ENCODE measurements at regions not wholly inside any gene's neighbourhood (a gene's known extent, or its start where the extent isn't known, plus 50 kb on each side); places are given as distances from the start of the nearest gene placed in this dataset.

DNA sequence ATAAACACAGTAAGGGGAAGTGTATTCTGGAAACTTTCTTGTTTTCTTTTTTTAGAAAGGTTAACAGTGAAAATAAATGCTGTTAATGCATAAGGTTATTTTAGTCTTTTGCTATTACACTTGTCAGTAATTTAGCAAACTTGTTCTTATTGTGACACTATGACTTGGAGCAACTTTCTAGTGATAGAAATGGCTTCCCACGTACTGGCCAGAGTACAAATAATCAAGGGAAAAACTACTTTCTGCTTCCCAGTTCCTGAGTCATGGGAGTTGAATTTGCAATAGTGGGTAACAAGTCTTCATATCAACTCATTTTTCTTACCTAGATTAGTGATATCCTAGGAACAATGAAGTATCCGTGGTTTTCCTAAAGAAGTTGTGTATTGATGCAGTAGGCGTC is 1072.3 kb downstream of the FLRT2 start:
- DNase-seq: no peak
- Mint-ChIP-seq H3K4me1 (ENCODE audit: low read depth) (no peaks in the 10 kb centered on the region), H3K4me3 (no peak overlapping the region), H3K36me3 (ENCODE audit: low read depth) (no peaks in the 10 kb centered on the region), H3K27ac (no peak overlapping the region), H3K9me3 (peaks cover 7% of the 10 kb centered on the region), H3K27me3 (no peaks in the 10 kb centered on the region)

DNA sequence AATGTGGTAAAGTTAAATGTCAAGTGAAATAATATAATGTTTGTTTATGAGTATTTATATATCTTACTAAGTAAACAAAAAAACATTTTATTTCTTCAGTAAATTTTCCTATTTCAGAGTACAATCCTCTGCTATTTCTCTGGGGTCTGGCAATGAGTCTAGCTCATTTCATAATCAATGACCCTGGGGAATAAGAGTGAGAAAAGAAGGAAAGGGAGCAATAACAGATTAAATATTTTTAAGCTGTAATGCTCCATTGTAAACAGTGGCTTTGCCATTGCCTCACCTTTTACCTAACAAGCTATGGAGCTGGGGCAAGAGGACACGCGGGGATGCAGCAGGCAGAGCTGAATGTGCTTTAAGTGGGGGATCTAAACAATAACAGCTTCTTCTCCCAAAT is 1071.9 kb downstream of the FLRT2 start:
- Mint-ChIP-seq H3K9me3 (peaks cover 7% of the 10 kb centered on the region), H3K27ac (no peak overlapping the region), H3K4me3 (no peak overlapping the region), H3K27me3 (no peaks in the 10 kb centered on the region), H3K4me1 (ENCODE audit: low read depth) (no peaks in the 10 kb centered on the region), H3K36me3 (ENCODE audit: low read depth) (no peaks in the 10 kb centered on the region)
- no peak for DNase-seq

DNA sequence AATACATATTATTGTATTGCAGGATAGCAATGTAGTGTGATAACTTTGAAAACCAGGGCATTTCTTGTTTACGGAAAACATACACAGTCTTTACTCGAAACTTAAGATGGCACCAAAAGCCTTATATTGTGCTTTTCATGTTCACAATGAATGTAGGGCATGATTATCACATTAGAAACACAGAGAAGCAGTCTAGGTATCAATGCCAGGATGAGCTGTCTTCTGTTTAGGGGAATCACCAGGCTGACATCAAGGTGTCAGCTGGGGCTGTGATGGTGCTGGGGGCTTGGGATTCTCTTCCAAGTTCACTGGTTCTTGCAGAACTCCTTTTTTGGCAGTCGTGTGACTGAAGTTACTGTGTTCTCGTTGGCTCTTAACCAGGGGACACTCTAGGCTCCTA is 1067.3 kb downstream of the FLRT2 start:
- peaks cover 6% of the 10 kb centered on the region for H3K9me3 Mint-ChIP-seq
- DNase-seq: no peak
- no peak overlapping the region for H3K4me3 Mint-ChIP-seq
- H3K27me3 Mint-ChIP-seq: no peaks in the 10 kb centered on the region
- no peak overlapping the region for H3K27ac Mint-ChIP-seq
- H3K4me1 Mint-ChIP-seq (ENCODE audit: low read depth): no peaks in the 10 kb centered on the region
- no peaks in the 10 kb centered on the region for H3K36me3 Mint-ChIP-seq (ENCODE audit: low read depth)

DNA sequence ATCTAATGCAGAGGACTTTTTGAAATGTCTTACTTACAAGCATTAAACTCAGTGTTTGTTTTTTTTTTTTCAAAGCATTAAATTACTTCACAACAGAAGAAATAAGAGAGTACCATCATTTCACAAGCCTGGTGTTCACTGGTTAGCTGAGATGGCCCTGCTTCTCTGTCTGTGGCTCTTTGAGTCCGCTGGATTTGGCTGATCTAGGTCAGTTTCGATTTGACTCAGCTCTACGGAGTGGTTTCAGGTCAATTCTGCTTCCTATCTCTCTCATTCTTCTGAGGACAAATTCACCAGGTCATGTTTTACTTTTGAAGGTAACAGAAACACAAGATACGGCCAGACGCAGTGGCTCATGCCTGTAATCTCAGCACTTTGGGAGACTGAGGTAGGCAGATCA is 1066.1 kb downstream of the FLRT2 start:
- Mint-ChIP-seq H3K36me3 (ENCODE audit: low read depth) (no peaks in the 10 kb centered on the region), H3K4me1 (ENCODE audit: low read depth) (no peaks in the 10 kb centered on the region), H3K9me3 (peaks cover 6% of the 10 kb centered on the region), H3K27ac (no peak overlapping the region), H3K4me3 (no peak overlapping the region), H3K27me3 (no peaks in the 10 kb centered on the region)
- DNase-seq: no peak

DNA sequence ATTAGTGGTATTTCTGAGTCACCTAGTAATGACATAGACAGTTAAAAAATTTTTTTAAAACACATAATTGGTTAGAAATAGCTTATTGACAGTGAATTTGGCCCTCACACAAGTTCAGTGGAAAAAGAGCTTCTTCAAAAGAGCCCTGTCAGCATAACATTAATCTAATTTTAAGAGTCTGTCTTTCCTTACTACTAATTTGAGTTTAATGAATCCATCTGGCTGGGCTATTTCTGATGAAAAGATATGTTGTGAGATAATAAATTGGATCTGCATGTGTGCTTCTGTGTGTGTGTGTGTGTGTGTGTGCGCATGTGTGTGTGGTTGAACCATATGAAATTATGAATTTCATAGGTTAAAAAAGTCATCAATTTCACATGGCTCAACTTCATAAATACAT is 1045.2 kb downstream of the FLRT2 start:
- Mint-ChIP-seq H3K9me3 (peaks cover 10% of the 10 kb centered on the region), H3K27ac (no peak overlapping the region), H3K27me3 (no peaks in the 10 kb centered on the region), H3K4me1 (ENCODE audit: low read depth) (no peaks in the 10 kb centered on the region), H3K36me3 (ENCODE audit: low read depth) (no peaks in the 10 kb centered on the region), H3K4me3 (no peak overlapping the region)
- DNase-seq: no peak

DNA sequence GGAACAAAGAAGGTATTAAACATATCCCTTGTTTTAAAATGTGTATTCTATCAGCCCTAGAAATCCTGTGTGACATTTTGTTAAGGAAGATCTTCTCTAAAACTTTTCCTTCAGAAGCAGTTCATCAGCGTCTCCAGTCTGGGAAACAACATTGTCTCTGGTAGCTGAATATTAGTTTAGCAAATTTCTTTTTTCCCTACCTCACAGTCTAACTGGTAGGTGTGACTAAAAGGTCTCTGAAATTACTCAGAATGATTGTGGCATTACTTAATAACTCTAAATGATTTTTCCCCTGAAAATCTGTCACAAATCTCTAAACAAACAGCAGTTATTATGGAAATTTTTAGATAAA is 1044.8 kb downstream of the FLRT2 start:
- peaks cover 14% of the 10 kb centered on the region for H3K9me3 Mint-ChIP-seq
- H3K27ac Mint-ChIP-seq: no peak overlapping the region
- no peaks in the 10 kb centered on the region for H3K36me3 Mint-ChIP-seq (ENCODE audit: low read depth)
- no peaks in the 10 kb centered on the region for H3K27me3 Mint-ChIP-seq
- H3K4me1 Mint-ChIP-seq (ENCODE audit: low read depth): no peaks in the 10 kb centered on the region
- no peak for DNase-seq
- H3K4me3 Mint-ChIP-seq: no peak overlapping the region

DNA sequence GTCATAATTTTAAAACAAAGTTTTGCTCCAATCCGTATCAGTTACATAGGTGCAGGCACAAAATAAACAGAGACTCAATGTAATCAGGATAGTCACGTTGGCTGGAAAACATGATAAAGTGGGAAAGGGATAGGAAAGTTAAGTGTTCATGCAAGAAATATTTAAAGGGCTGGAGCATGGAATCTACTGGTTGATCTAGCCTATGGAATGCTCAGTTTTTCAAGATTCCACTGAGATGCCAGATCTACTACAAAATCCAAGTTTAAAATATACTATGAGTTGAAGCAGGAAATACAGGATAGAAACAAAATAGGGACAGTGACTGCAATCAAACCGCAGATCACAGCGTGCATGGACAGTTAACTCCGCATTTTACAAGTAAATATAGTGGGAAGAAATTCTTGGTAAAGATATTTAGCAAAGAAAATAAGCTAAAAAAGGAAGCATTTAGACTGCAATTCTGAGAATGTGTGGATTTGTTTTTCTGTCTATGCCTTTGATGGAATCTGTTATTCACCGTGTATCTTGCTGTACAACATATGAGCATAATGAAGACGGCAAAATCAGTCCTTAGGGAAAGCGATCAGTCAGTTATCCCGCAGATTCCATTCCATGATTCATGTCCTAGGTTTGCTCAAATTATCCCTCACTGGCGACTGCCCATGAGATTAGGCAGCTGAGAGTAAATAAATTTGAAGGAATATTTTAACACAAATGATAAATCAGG is 1044.3 kb downstream of the FLRT2 start:
- H3K27me3 Mint-ChIP-seq: no peaks in the 10 kb centered on the region
- H3K4me3 Mint-ChIP-seq: no peak overlapping the region
- no peaks in the 10 kb centered on the region for H3K4me1 Mint-ChIP-seq (ENCODE audit: low read depth)
- H3K27ac Mint-ChIP-seq: no peak overlapping the region
- no peaks in the 10 kb centered on the region for H3K36me3 Mint-ChIP-seq (ENCODE audit: low read depth)
- peaks cover 14% of the 10 kb centered on the region for H3K9me3 Mint-ChIP-seq
- no peak for DNase-seq

DNA sequence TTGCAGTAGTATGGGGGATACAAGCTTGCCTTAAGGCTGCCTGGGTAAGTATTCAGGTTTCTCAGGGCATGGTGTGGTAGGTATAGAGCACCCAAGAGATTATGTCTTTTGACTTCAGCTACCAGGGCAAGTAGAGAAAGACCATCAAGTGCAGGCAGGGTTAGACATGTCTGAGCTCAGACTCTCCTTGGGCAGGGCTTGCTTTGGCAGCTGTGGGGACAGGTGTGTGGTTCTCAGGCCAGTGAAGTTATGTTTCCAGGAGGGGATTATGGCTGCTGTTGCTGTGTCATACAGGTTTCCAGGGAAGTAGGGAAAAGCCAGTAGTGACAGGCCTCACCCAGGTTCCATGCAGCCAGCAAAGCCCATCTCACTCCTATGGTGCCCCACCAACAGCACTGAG is 1040.4 kb downstream of the FLRT2 start:
- no peak overlapping the region for H3K4me3 Mint-ChIP-seq
- peaks cover 14% of the 10 kb centered on the region for H3K9me3 Mint-ChIP-seq
- no peaks in the 10 kb centered on the region for H3K4me1 Mint-ChIP-seq (ENCODE audit: low read depth)
- no peaks in the 10 kb centered on the region for H3K36me3 Mint-ChIP-seq (ENCODE audit: low read depth)
- H3K27me3 Mint-ChIP-seq: no peaks in the 10 kb centered on the region
- no peak for DNase-seq
- H3K27ac Mint-ChIP-seq: no peak overlapping the region

DNA sequence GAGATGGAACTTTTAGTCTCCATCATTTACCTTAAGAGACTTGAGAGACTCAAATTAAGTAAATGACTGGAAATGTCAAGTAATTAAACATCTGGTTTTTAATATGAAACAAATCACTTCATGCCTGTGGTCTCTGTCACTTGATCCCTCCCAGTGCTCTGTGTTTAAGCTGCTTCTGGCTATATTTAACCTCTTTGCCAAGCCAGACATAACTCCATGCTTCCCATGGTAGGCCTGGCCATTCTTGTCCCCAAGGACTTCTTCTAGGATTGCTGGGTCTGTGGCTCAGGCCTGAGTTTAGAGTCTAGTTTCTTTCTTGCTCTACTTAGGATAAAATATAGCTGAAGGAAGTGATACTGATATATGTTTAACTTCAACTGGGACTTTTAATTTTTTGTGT is 1013.6 kb downstream of the FLRT2 start:
- no peaks in the 10 kb centered on the region for H3K27me3 Mint-ChIP-seq
- no peaks in the 10 kb centered on the region for H3K36me3 Mint-ChIP-seq (ENCODE audit: low read depth)
- no peak for DNase-seq
- no peak overlapping the region for H3K4me3 Mint-ChIP-seq
- H3K9me3 Mint-ChIP-seq: peaks cover 3% of the 10 kb centered on the region
- no peaks in the 10 kb centered on the region for H3K4me1 Mint-ChIP-seq (ENCODE audit: low read depth)
- no peak overlapping the region for H3K27ac Mint-ChIP-seq

DNA sequence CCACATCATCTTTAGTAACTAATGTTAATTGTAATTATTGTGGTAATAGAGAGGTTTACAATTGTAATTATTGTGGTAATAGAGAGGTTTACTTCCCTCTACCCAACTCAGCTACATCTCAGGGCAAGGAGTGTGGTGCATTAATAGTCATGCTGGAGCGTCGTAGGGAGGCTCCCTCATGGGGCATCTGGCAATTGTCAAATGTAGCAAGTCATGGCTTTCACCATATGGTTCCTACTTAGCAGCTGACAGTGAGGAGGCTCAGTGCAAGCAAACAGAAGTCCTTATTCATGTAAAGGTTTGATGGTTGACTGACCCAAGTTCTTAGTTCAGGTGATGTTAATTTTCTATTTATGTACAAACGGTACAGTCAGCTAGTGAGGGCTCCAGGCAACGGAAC is 1012.0 kb downstream of the FLRT2 start:
- Mint-ChIP-seq H3K36me3 (ENCODE audit: low read depth) (no peaks in the 10 kb centered on the region), H3K9me3 (peaks cover 8% of the 10 kb centered on the region), H3K4me1 (ENCODE audit: low read depth) (no peaks in the 10 kb centered on the region), H3K4me3 (no peak overlapping the region), H3K27me3 (no peaks in the 10 kb centered on the region), H3K27ac (no peak overlapping the region)
- DNase-seq: no peak

DNA sequence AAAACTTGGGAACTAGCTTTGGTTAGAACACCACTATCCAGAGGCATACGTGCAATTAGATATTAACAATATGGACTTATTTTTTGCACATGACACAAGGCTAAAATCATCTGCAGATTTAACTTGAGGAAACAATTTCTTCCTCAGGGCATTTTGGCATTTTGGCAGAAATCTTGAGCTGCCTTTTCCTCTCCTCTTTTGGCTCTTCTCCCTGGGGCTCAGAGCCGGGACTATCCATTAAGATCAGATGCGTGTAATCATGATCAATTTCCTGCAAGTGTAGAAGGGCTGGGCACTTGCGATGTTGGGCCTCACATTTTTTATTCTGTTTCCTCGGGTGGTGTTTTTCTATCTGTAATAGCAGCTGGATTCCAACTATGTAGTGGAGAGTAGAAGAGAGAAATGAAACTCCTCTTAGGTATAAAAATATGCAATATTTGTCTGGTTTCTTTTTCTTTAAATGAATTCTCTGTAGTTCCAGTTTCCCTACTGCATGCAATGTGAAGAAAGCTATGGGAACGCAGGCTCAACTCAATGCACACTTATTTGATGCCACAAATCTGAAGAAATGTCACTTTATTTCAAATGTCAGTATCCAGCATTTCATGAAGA is 1010.8 kb downstream of the FLRT2 start:
- Mint-ChIP-seq H3K4me1 (ENCODE audit: low read depth) (no peaks in the 10 kb centered on the region), H3K36me3 (ENCODE audit: low read depth) (no peaks in the 10 kb centered on the region), H3K4me3 (no peak overlapping the region), H3K9me3 (peaks cover 8% of the 10 kb centered on the region), H3K27ac (no peak overlapping the region), H3K27me3 (no peaks in the 10 kb centered on the region)
- no peak for DNase-seq

DNA sequence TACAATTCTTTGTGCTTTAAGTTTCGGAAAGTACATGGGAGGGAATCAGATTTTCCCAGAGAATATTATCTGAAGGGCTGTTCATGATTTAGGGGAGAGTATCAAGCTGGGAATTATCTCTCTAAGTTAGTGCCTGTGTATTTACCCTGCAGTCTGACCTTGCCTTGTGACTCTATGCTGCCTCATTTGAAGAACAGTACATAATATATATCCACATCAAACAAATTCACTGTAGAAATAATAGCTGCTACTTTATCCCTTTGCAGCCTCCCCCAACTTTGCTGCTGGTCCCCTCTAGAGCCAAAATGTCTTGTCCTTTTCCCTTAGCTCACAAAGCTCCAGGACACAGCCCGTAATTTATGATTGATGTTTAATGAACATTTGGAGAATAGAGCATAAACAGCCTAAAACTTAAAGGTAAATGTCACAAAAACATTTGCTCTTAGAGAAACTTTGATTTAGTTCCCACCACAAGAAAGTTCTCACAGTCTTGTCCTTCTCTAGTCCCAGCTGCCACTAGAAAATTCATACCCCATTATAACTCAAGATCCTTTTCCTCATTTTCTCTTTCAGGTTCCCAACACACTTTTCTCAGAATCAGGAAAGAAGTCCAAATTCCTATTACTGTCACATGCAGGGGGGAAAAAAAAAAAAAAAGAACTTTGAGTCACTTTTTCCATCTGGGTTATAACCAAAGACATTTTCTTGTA is 1009.6 kb downstream of the FLRT2 start:
- no peak overlapping the region for H3K4me3 Mint-ChIP-seq
- no peaks in the 10 kb centered on the region for H3K4me1 Mint-ChIP-seq (ENCODE audit: low read depth)
- peaks cover 8% of the 10 kb centered on the region for H3K9me3 Mint-ChIP-seq
- no peak overlapping the region for H3K27ac Mint-ChIP-seq
- no peaks in the 10 kb centered on the region for H3K36me3 Mint-ChIP-seq (ENCODE audit: low read depth)
- no peak for DNase-seq
- H3K27me3 Mint-ChIP-seq: no peaks in the 10 kb centered on the region

DNA sequence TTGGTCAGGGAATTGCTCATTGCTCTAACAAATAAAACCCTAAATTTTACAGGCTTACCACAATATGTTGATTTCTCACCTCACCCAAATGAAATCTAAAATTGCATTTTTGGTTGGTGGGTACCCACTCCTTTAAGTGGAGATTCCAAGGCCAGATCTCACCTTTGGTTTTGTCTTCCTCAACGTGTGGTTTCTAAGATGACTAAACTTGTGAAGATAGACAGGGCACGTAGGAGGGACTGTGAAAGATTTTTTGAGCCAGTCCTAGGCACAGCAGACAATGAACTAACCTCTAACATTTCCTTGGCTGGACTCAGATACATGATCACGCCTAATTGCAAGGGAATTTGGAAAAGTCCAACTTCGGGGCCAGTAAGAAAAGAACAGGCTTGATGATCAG is 1003.9 kb downstream of the FLRT2 start:
- no peaks in the 10 kb centered on the region for H3K36me3 Mint-ChIP-seq (ENCODE audit: low read depth)
- no peak overlapping the region for H3K4me3 Mint-ChIP-seq
- peaks cover 5% of the 10 kb centered on the region for H3K9me3 Mint-ChIP-seq
- no peaks in the 10 kb centered on the region for H3K4me1 Mint-ChIP-seq (ENCODE audit: low read depth)
- H3K27me3 Mint-ChIP-seq: no peaks in the 10 kb centered on the region
- DNase-seq: no peak
- no peak overlapping the region for H3K27ac Mint-ChIP-seq

DNA sequence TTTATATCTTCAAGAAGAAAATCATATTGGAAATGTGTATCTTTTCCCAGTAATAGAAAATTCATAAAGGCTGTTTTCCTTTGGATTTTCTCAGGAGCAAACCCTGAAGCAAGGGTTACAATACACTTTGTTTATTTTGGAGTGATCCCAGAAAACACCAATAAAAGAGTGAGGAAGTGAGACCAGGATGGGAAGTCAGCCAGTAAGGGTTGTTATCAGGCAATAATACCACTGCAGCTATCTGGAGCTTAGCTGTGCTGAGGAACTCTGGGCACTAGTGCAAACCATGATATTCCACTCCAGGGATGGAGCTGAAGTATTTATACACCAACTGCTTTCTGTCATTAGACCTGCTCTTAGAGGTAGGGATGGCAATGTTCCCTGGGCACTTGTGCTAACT is 1002.3 kb downstream of the FLRT2 start:
- Mint-ChIP-seq H3K27ac (no peak overlapping the region), H3K4me1 (ENCODE audit: low read depth) (no peaks in the 10 kb centered on the region), H3K27me3 (no peaks in the 10 kb centered on the region), H3K4me3 (no peak overlapping the region), H3K36me3 (ENCODE audit: low read depth) (no peaks in the 10 kb centered on the region), H3K9me3 (no peaks in the 10 kb centered on the region)
- no peak for DNase-seq

DNA sequence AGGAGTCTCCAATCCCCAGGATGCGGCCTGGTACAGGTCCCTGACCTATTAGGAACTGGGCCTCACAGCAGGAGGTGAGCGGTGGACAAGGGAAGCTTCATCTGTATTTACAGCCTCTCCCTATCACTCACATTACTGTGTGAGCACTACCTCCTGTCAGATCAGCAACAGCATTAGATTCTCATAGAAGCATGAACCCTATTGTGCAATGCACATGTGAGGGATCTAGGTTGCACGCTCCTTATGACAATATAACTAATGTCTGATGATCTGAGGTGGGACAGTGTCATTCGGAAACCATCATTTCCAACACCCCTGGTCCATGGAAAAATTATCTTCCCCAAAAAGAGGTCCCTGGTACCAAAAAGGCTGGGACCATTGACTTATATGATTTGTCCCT is 1000.5 kb downstream of the FLRT2 start:
- Mint-ChIP-seq H3K27me3 (no peaks in the 10 kb centered on the region), H3K9me3 (no peaks in the 10 kb centered on the region), H3K36me3 (ENCODE audit: low read depth) (no peaks in the 10 kb centered on the region), H3K4me1 (ENCODE audit: low read depth) (no peaks in the 10 kb centered on the region), H3K4me3 (no peak overlapping the region), H3K27ac (no peak overlapping the region)
- DNase-seq: no peak
